Naive thymus-derived CD4-positive, alpha-beta T cell (primary cell): ENCODE measurements at regions not wholly inside any gene's neighbourhood (a gene's known extent, or its start where the extent isn't known, plus 50 kb on each side); places are given as distances from the start of the nearest gene placed in this dataset.
"Not testable (repeated sequence)": the region's sequence is repeated elsewhere in the genome, so short reads cannot be mapped to it uniquely, and the experiment has no call there.

ENCODE experiments used
- ATAC-seq: fragments of 150-1000 bp; cut with Tn5 transposase; 2 replicates; pipeline ENCODE4 v1.10.0; 2021; ENCODE audit warnings: mild to moderate bottlenecking, moderate library complexity
- CTCF ChIA-PET: fragments of 350-600 bp; sonication (Branson Sonifier 250); formaldehyde crosslinking; loops from one replicate; lab custom pipeline; 2021; ENCODE audit warnings: antibody characterized with exemption; lab: Charles Lee
- POLR2A ChIA-PET: fragments of 350-600 bp; sonication (Branson Sonifier 250); formaldehyde crosslinking; loops from one replicate; lab custom pipeline; 2021; ENCODE audit warnings: antibody characterized with exemption, inconsistent platforms; lab: Charles Lee
- DNase-seq, 9 donors: peaks; one replicate each; pipeline versions ENCODE4 v3.0.0 to v3.0.0-alpha.2; 2020 to 2022; ENCODE audit warnings: mixed read lengths in 1 of 9
- H3K27ac ChIP-seq: one replicate; pipeline ENCODE4 v1.7.0; 2013; ENCODE audit warnings: mild to moderate bottlenecking, low read depth, low read length, moderate library complexity
- H3K27me3 ChIP-seq, 2 donors: one replicate each; pipeline ENCODE4 v1.7.0; 2013; ENCODE audit warnings: low read length in 2 of 2, mild to moderate bottlenecking in 2 of 2, moderate library complexity in 2 of 2; ENCODE audit not compliant: control insufficient read depth in 2 of 2, insufficient read depth in 2 of 2
- H3K36me3 ChIP-seq, 3 experiments: 1 replicate in 2 of 3; 2 replicates in 1 of 3; pipeline ENCODE4 v1.7.0; 2013; ENCODE audit warnings: low read length in 3 of 3, mild to moderate bottlenecking in 3 of 3, moderate library complexity in 1 of 3; ENCODE audit not compliant: insufficient read depth in 3 of 3, control insufficient read depth in 2 of 3
- H3K4me1 ChIP-seq, 2 donors: one replicate each; pipeline ENCODE4 v1.7.0; 2013; ENCODE audit warnings: low read length in 2 of 2, mild to moderate bottlenecking in 2 of 2, moderate library complexity in 1 of 2; ENCODE audit not compliant: control insufficient read depth in 2 of 2, insufficient read depth in 2 of 2
- H3K4me3 ChIP-seq: 2 replicates; pipeline ENCODE4 v1.7.0; 2013; ENCODE audit warnings: mild to moderate bottlenecking, low read length
- H3K9me3 ChIP-seq, 3 experiments: 1 replicate in 2 of 3; 2 replicates in 1 of 3; pipeline ENCODE4 v1.7.0; 2013; ENCODE audit warnings: low read length in 3 of 3; ENCODE audit not compliant: control insufficient read depth in 2 of 3
- H3K27ac Mint-ChIP-seq, 9 donors: one replicate each; pipeline ENCODE4 v1.8.0; 2020 to 2022; ENCODE audit warnings: mixed read lengths in 9 of 9, mild to moderate bottlenecking in 8 of 9, moderate library complexity in 5 of 9, inconsistent platforms in 2 of 9
- H3K27me3 Mint-ChIP-seq, 5 donors: one replicate each; pipeline ENCODE4 v1.8.0; 2021 to 2022; ENCODE audit warnings: mixed read lengths in 5 of 5, mild to moderate bottlenecking in 1 of 5
- H3K36me3 Mint-ChIP-seq, 5 donors: one replicate each; pipeline ENCODE4 v1.8.0; 2020 to 2022; ENCODE audit warnings: mixed read lengths in 5 of 5, mild to moderate bottlenecking in 3 of 5, inconsistent platforms in 1 of 5
- H3K4me1 Mint-ChIP-seq, 7 donors: one replicate each; pipeline ENCODE4 v1.8.0; 2020 to 2022; ENCODE audit warnings: mixed read lengths in 7 of 7, mild to moderate bottlenecking in 3 of 7, inconsistent platforms in 1 of 7
- H3K4me3 Mint-ChIP-seq, 10 donors: one replicate each; pipeline ENCODE4 v1.8.0; 2020 to 2022; ENCODE audit warnings: mild to moderate bottlenecking in 10 of 10, mixed read lengths in 10 of 10, moderate library complexity in 6 of 10, inconsistent platforms in 2 of 10
- H3K9me3 Mint-ChIP-seq, 11 donors: one replicate each; pipeline ENCODE4 v1.8.0; 2020 to 2022; ENCODE audit warnings: mixed read lengths in 11 of 11, mild to moderate bottlenecking in 4 of 11, inconsistent platforms in 1 of 11, moderate library complexity in 1 of 11
- intact Hi-C, 2 donors: fragments of 100-400 bp; cut with micrococcal nuclease; formaldehyde crosslinking; loops; one replicate each; pipeline ENCODE4 v1.15.1; 2023

- ATAC-seq (no peak), DNase-seq (no peak)
- Histone ChIP-seq H3K9me3 (no peaks in the 10 kb centered on the region), H3K36me3 (no peaks in the 10 kb centered on the region), H3K4me1 (no peaks in the 10 kb centered on the region), H3K4me3 (no peak overlapping the region), H3K27ac (no peak overlapping the region), H3K27me3 (no peaks in the 10 kb centered on the region)
- CTCF ChIA-PET, result interaction anchor here (0.6 kb wide), 1 partner anchor 594 kb away, joined by 3 read pairs; no protein-coding TSS in a partner anchor
- peaks cover 4 to 15% (median 10%) of the 10 kb centered on the region in 5 donors for H3K27me3 Mint-ChIP-seq
- H3K9me3 Mint-ChIP-seq, result peaks cover 0 to 7% (median 0%) of the 10 kb centered on the region in 11 donors
- intact Hi-C loops, result no loop called here
- POLR2A ChIA-PET, result no interaction called here
- no peaks in the 10 kb centered on the region for H3K36me3 Mint-ChIP-seq
- H3K27ac Mint-ChIP-seq, result no peak overlapping the region
- peaks cover 0 to 12% (median 0%) of the 10 kb centered on the region in 7 donors for H3K4me1 Mint-ChIP-seq
- H3K4me3 Mint-ChIP-seq, result no peak overlapping the region
These were observed 396.0 kb downstream of the STK39 start for GRCh38 chr2:167851323-167851860.

- no peaks in the 10 kb centered on the region for H3K36me3 ChIP-seq
- peaks cover 2 to 25% (median 18%) of the 10 kb centered on the region in 5 donors for H3K27me3 Mint-ChIP-seq
- no peaks in the 10 kb centered on the region for H3K4me1 ChIP-seq
- no peak overlapping the region for H3K4me3 Mint-ChIP-seq
- ChIA-PET POLR2A (no interaction called here), CTCF (no interaction called here)
- no peak overlapping the region for H3K4me3 ChIP-seq
- no peak overlapping the region for H3K27ac Mint-ChIP-seq
- DNase-seq (no peak), ATAC-seq (no peak)
- intact Hi-C loops, result no loop called here
- peaks cover 0 to 8% (median 3%) of the 10 kb centered on the region in 11 donors for H3K9me3 Mint-ChIP-seq
- no peaks in the 10 kb centered on the region for H3K36me3 Mint-ChIP-seq
- no peaks in the 10 kb centered on the region for H3K27me3 ChIP-seq
- H3K9me3 ChIP-seq, result no peaks in the 10 kb centered on the region
- H3K27ac ChIP-seq, result no peak overlapping the region
- peaks cover 0 to 12% (median 0%) of the 10 kb centered on the region in 7 donors for H3K4me1 Mint-ChIP-seq
These were observed 402.5 kb downstream of the STK39 start for GRCh38 chr2:167844714-167845530.

GRCh38 chr2:167843657-167844056 is 403.7 kb downstream of the STK39 start:
- ATAC-seq, result no peak
- peaks cover 2 to 25% (median 18%) of the 10 kb centered on the region in 5 donors for H3K27me3 Mint-ChIP-seq
- no peaks in the 10 kb centered on the region for H3K36me3 Mint-ChIP-seq
- Histone ChIP-seq H3K36me3 (no peaks in the 10 kb centered on the region), H3K4me1 (no peaks in the 10 kb centered on the region), H3K9me3 (no peaks in the 10 kb centered on the region), H3K27ac (no peak overlapping the region), H3K4me3 (no peak overlapping the region), H3K27me3 (no peaks in the 10 kb centered on the region)
- no peak overlapping the region for H3K27ac Mint-ChIP-seq
- intact Hi-C loops, result no loop called here
- no peak for DNase-seq
- CTCF ChIA-PET, result no interaction called here
- H3K4me1 Mint-ChIP-seq, result peaks cover 0 to 12% (median 0%) of the 10 kb centered on the region in 7 donors
- H3K4me3 Mint-ChIP-seq, result no peak overlapping the region
- POLR2A ChIA-PET, result no interaction called here
- peaks cover 0 to 8% (median 3%) of the 10 kb centered on the region in 11 donors for H3K9me3 Mint-ChIP-seq

GRCh38 chr2:167843217-167843616 is 404.2 kb downstream of the STK39 start:
- Mint-ChIP-seq H3K27ac (no peak overlapping the region), H3K9me3 (peaks cover 0 to 8% (median 3%) of the 10 kb centered on the region in 11 donors), H3K27me3 (peaks cover 2 to 24% (median 18%) of the 10 kb centered on the region in 5 donors), H3K4me3 (no peak overlapping the region), H3K4me1 (peaks cover 0 to 12% (median 0%) of the 10 kb centered on the region in 7 donors), H3K36me3 (no peaks in the 10 kb centered on the region)
- no peaks in the 10 kb centered on the region for H3K4me1 ChIP-seq
- H3K27ac ChIP-seq, result no peak overlapping the region
- no peaks in the 10 kb centered on the region for H3K36me3 ChIP-seq
- no peaks in the 10 kb centered on the region for H3K27me3 ChIP-seq
- no peaks in the 10 kb centered on the region for H3K9me3 ChIP-seq
- CTCF ChIA-PET, result no interaction called here
- no peak overlapping the region for H3K4me3 ChIP-seq
- DNase-seq (no peak), ATAC-seq (no peak)
- POLR2A ChIA-PET, result no interaction called here
- intact Hi-C loops, result no loop called here

- Mint-ChIP-seq H3K27ac (no peak overlapping the region), H3K27me3 (peaks cover 2 to 18% (median 13%) of the 10 kb centered on the region in 5 donors), H3K4me1 (peaks cover 0 to 4% (median 0%) of the 10 kb centered on the region in 7 donors), H3K9me3 (peaks cover 0 to 8% (median 0%) of the 10 kb centered on the region in 11 donors), H3K4me3 (no peak overlapping the region), H3K36me3 (no peaks in the 10 kb centered on the region)
- Histone ChIP-seq H3K27ac (no peak overlapping the region), H3K4me1 (no peaks in the 10 kb centered on the region), H3K36me3 (no peaks in the 10 kb centered on the region), H3K4me3 (no peak overlapping the region), H3K9me3 (no peaks in the 10 kb centered on the region), H3K27me3 (no peaks in the 10 kb centered on the region)
- intact Hi-C loops, result no loop called here
- ChIA-PET CTCF (no interaction called here), POLR2A (no interaction called here)
- DNase-seq, result no peak
- ATAC-seq, result no peak
These were observed 405.3 kb downstream of the STK39 start for GRCh38 chr2:167842047-167842446.

GRCh38 chr2:167835290-167835689 is 412.1 kb downstream of the STK39 start:
- H3K27me3 Mint-ChIP-seq, result peaks cover 0 to 16% (median 4%) of the 10 kb centered on the region in 5 donors

More at GRCh38 chr2:167835290-167835689, 412.1 kb downstream of the STK39 start:
- H3K27me3 ChIP-seq, H3K9me3 Mint-ChIP-seq, DNase-seq, POLR2A ChIA-PET, H3K27ac Mint-ChIP-seq, CTCF ChIA-PET, H3K36me3 ChIP-seq, H3K9me3 ChIP-seq, ATAC-seq, H3K4me1 Mint-ChIP-seq, H3K36me3 Mint-ChIP-seq, H3K27ac ChIP-seq, intact Hi-C loops, H3K4me3 ChIP-seq, H3K4me1 ChIP-seq, H3K4me3 Mint-ChIP-seq: not testable (repeated sequence)
